H9 (cell line): ENCODE measurements at regions not wholly inside any gene's neighbourhood (a gene's known extent, or its start where the extent isn't known, plus 50 kb on each side); places are given as distances from the start of the nearest gene placed in this dataset.

ENCODE experiments used
- DNase-seq: peaks from one replicate; pipeline ENCODE4 v3.0.0-alpha.2; 2017
- H2AFZ ChIP-seq: one replicate; pipeline ENCODE4 v1.6.1; 2013; ENCODE audit warnings: mild to moderate bottlenecking, low read length, control low read depth, moderate library complexity
- H2AK5ac ChIP-seq: 2 replicates; pipeline ENCODE4 v1.6.1; 2013; ENCODE audit warnings: low read length, control low read depth, mixed read lengths; ENCODE audit not compliant: insufficient read length
- H2BK120ac ChIP-seq: one replicate; pipeline ENCODE4 v1.6.1; 2013; ENCODE audit warnings: low read depth, mild to moderate bottlenecking, low read length, control low read depth, inconsistent platforms; ENCODE audit not compliant: poor library complexity, severe bottlenecking
- H2BK12ac ChIP-seq: 2 replicates; pipeline ENCODE4 v1.6.1; 2013; ENCODE audit warnings: low read length, control low read depth, mixed read lengths, low read depth; ENCODE audit not compliant: insufficient read length
- H2BK15ac ChIP-seq: 2 replicates; pipeline ENCODE4 v1.6.1; 2013; ENCODE audit warnings: low read depth, low read length, control low read depth
- H2BK20ac ChIP-seq: one replicate; pipeline ENCODE4 v1.6.1; 2013; ENCODE audit warnings: low read depth, mild to moderate bottlenecking, low read length, control low read depth, inconsistent platforms; ENCODE audit not compliant: poor library complexity, severe bottlenecking
- H2BK5ac ChIP-seq: 2 replicates; pipeline ENCODE4 v1.6.1; 2013; ENCODE audit warnings: low read length, control low read depth, mixed read lengths; ENCODE audit not compliant: insufficient read length
- H3K14ac ChIP-seq: 2 replicates; pipeline ENCODE4 v1.6.1; 2013; ENCODE audit warnings: low read length, control low read depth; ENCODE audit not compliant: insufficient read depth
- H3K18ac ChIP-seq: 2 replicates; pipeline ENCODE4 v1.6.1; 2013; ENCODE audit warnings: low read depth, mild to moderate bottlenecking, mixed read lengths, low read length, control low read depth; ENCODE audit not compliant: insufficient read length
- H3K23ac ChIP-seq: 2 replicates; pipeline ENCODE4 v1.6.1; 2013; ENCODE audit warnings: low read length, control low read depth, mixed read lengths, low read depth; ENCODE audit not compliant: insufficient read length
- H3K23me2 ChIP-seq: 2 replicates; pipeline ENCODE4 v1.6.1; 2013; ENCODE audit warnings: low read depth, mild to moderate bottlenecking, mixed read lengths, low read length, control low read depth; ENCODE audit not compliant: insufficient read length, poor library complexity, severe bottlenecking
- H3K27ac ChIP-seq: 2 replicates; pipeline ENCODE4 v1.5.1; 2013; ENCODE audit warnings: low read length, control low read depth, mixed read lengths, low read depth; ENCODE audit not compliant: insufficient read length
- H3K27me3 ChIP-seq: 2 replicates; pipeline ENCODE4 v1.6.1; 2013; ENCODE audit warnings: low read length, control low read depth, inconsistent platforms; ENCODE audit not compliant: insufficient read depth
- H3K4ac ChIP-seq: 2 replicates; pipeline ENCODE4 v1.6.1; 2013; ENCODE audit warnings: low read depth, mild to moderate bottlenecking, control low read depth, inconsistent platforms, low read length, moderate library complexity
- H3K4me1 ChIP-seq: 2 replicates; pipeline ENCODE4 v1.6.1; 2013; ENCODE audit warnings: low read length, control low read depth, inconsistent platforms; ENCODE audit not compliant: insufficient read depth
- H3K4me2 ChIP-seq: 2 replicates; pipeline ENCODE4 v1.6.1; 2013; ENCODE audit warnings: low read length, control low read depth, mixed read lengths; ENCODE audit not compliant: insufficient read length, insufficient read depth
- H3K56ac ChIP-seq: 2 replicates; pipeline ENCODE4 v1.6.1; 2013; ENCODE audit warnings: low read depth, mild to moderate bottlenecking, mixed read lengths, low read length, control low read depth; ENCODE audit not compliant: insufficient read length
- H3K79me1 ChIP-seq: 2 replicates; pipeline ENCODE4 v1.6.1; 2013; ENCODE audit warnings: low read depth, mild to moderate bottlenecking, moderate library complexity, low read length, control low read depth, inconsistent platforms; ENCODE audit not compliant: insufficient read depth, poor library complexity, severe bottlenecking
- H3K79me2 ChIP-seq: 2 replicates; pipeline ENCODE4 v1.6.1; 2013; ENCODE audit warnings: low read length, control low read depth, inconsistent platforms; ENCODE audit not compliant: insufficient read depth
- H3K9ac ChIP-seq: 2 replicates; pipeline ENCODE4 v1.6.1; 2013; ENCODE audit warnings: low read length, control low read depth, mixed read lengths; ENCODE audit not compliant: insufficient read length; ENCODE audit errors: extremely low read depth
- H3K9me3 ChIP-seq: one replicate; pipeline ENCODE4 v1.6.1; 2013; ENCODE audit warnings: low read depth, low read length, inconsistent platforms; ENCODE audit not compliant: control insufficient read depth
- H3T11ph ChIP-seq: one replicate; pipeline ENCODE4 v1.6.1; 2013; ENCODE audit warnings: mild to moderate bottlenecking, low read length, control low read depth, inconsistent platforms
- H4K20me1 ChIP-seq: one replicate; pipeline ENCODE4 v1.6.1; 2013; ENCODE audit not compliant: control insufficient read depth, insufficient read length, insufficient read depth
- H4K5ac ChIP-seq: 2 replicates; pipeline ENCODE4 v1.6.1; 2013; ENCODE audit warnings: low read depth, mild to moderate bottlenecking, mixed read lengths, low read length, control low read depth; ENCODE audit not compliant: insufficient read length
- H4K8ac ChIP-seq: replicated peaks from 2 replicates; pipeline ENCODE4 v1.6.1; 2013; ENCODE audit warnings: low read length, control low read depth, mixed read lengths, low read depth; ENCODE audit not compliant: insufficient read length
- H4K91ac ChIP-seq: 2 replicates; pipeline ENCODE4 v1.6.1; 2013; ENCODE audit warnings: low read depth, mild to moderate bottlenecking, moderate library complexity, mixed read lengths, low read length, control low read depth; ENCODE audit not compliant: insufficient read length
- H3K27ac Mint-ChIP-seq, 3 experiments: 2 replicates in 2 of 3; 3 replicates in 1 of 3; pipeline ENCODE4 v1.8.0; 2020 to 2021; ENCODE audit warnings: mixed read lengths in 3 of 3, mild to moderate bottlenecking in 1 of 3, moderate library complexity in 1 of 3
- H3K27me3 Mint-ChIP-seq: 2 replicates; pipeline ENCODE4 v1.8.0; 2021; ENCODE audit warnings: low read depth, mild to moderate bottlenecking, moderate library complexity, mixed read lengths
- H3K36me3 Mint-ChIP-seq, 3 experiments: 2 replicates in 2 of 3; 3 replicates in 1 of 3; pipeline ENCODE4 v1.8.0; 2020 to 2021; ENCODE audit warnings: low read depth in 3 of 3, mixed read lengths in 3 of 3; ENCODE audit not compliant: insufficient read depth in 1 of 3
- H3K4me1 Mint-ChIP-seq, 2 experiments: 2 replicates each; pipeline ENCODE4 v1.8.0; 2020; ENCODE audit warnings: mixed read lengths in 2 of 2
- H3K4me3 Mint-ChIP-seq, 2 experiments: 2 replicates in 1 of 2; 3 replicates in 1 of 2; pipeline ENCODE4 v1.8.0; 2020 to 2021; ENCODE audit warnings: mild to moderate bottlenecking in 2 of 2, mixed read lengths in 2 of 2, moderate library complexity in 1 of 2
- H3K9me3 Mint-ChIP-seq, 2 experiments: 2 replicates in 1 of 2; 3 replicates in 1 of 2; pipeline ENCODE4 v1.8.0; 2020; ENCODE audit warnings: mild to moderate bottlenecking in 2 of 2, mixed read lengths in 2 of 2, moderate library complexity in 1 of 2
- CTCF ChIP-seq: fragments of 200-600 bp; sonication (generic); conservative IDR thresholded peaks from 3 replicates; pipeline ENCODE4 v1.8.0; 2021; ENCODE audit warnings: antibody characterized with exemption, mild to moderate bottlenecking
- WGBS: extraction: QIAGEN DNeasy Blood & Tissue Kit; methylation state at CpG from one replicate; pipeline ENCODE4 v1.1.7; 2013; ENCODE audit warnings: missing lambda C conversion rate, low lambda C conversion rate, mixed read lengths; ENCODE audit not compliant: insufficient read length; ENCODE audit errors: extremely low coverage; 5-methylcytosine and 5-hydroxymethylcytosine counted together

GRCh38 chr3:107221856-107222255 is 155.4 kb upstream of the CCDC54 start:
- H3K27me3 Mint-ChIP-seq, result no peaks in the 10 kb centered on the region
- no peak overlapping the region for H3K9ac ChIP-seq
- no peak overlapping the region for H3K27ac ChIP-seq
- H3K36me3 Mint-ChIP-seq, result no peaks in the 10 kb centered on the region
- no peak overlapping the region for H3K4ac ChIP-seq
- H3K4me1 Mint-ChIP-seq, result 0 out of 4 replicates have a peak, but pooled peaks cover 0 to 2% of the 10 kb centered on the region in 2 experiments
- H3K23ac ChIP-seq, result no peak overlapping the region
- H3K14ac ChIP-seq, result no peak overlapping the region
- H3K23me2 ChIP-seq, result no peaks in the 10 kb centered on the region
- no peak overlapping the region for H2BK12ac ChIP-seq
- no peak overlapping the region for H3K56ac ChIP-seq
- no peak overlapping the region for H3K27ac Mint-ChIP-seq
- no peak overlapping the region for H4K5ac ChIP-seq
- H3K4me2 ChIP-seq, result no peak overlapping the region
- no peak for DNase-seq
- TF ChIP-seq CTCF, result no peak
- no peak overlapping the region for H3K18ac ChIP-seq
- no peak overlapping the region for H2AFZ ChIP-seq
- no peak overlapping the region for H2AK5ac ChIP-seq
- H2BK20ac ChIP-seq, result no peak overlapping the region
- H3K79me2 ChIP-seq, result no peaks in the 10 kb centered on the region
- H3T11ph ChIP-seq, result no peak overlapping the region
- H2BK15ac ChIP-seq, result no peak overlapping the region
- no peak overlapping the region for H2BK5ac ChIP-seq
- no peaks in the 10 kb centered on the region for H3K4me1 ChIP-seq
- H3K9me3 ChIP-seq, result no peaks in the 10 kb centered on the region
- no peak overlapping the region for H4K91ac ChIP-seq
- no CpG with 5 or more reads among the region's 2 CpGs for WGBS
- H4K20me1 ChIP-seq, result no peaks in the 10 kb centered on the region
- no peaks in the 10 kb centered on the region for H3K27me3 ChIP-seq
- no peak overlapping the region for H4K8ac ChIP-seq
- no peaks in the 10 kb centered on the region for H3K79me1 ChIP-seq
- no peaks in the 10 kb centered on the region for H3K9me3 Mint-ChIP-seq
- H3K4me3 Mint-ChIP-seq, result no peak overlapping the region
- no peak overlapping the region for H2BK120ac ChIP-seq
